ENCODE measurements at regions not wholly inside any gene's neighbourhood (a gene's known extent, or its start where the extent isn't known, plus 50 kb on each side); places are given as distances from the start of the nearest gene placed in this dataset.
A peak's percentile ranks its signal among the peaks of the same experiment; 100 is the strongest.

DNA sequence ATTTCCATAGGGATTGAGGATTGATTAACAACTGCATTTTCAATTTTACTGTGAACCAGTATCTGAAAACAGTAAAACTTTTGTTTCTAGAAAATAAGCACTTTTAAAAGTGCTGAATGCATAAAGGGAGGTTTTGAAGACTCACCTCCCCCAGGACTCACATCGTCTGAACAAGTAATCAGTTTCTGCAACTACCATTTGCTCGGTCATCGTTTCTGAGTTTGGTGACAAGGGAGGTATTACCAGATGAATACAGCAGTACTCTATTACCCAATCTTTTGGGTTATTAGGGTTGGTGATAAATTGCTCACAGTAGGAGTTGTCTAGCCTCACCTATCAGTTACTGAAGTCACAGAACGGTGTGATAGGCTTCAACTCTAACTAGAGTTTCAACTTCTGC, 234.5 kb upstream of the FN1 start:
- TF ChIP-seq CTCF (IDR thresholded peaks at IDR 0.05; ENCODE audit: extremely low read depth, low read depth, low read length), result no peak
- no peak overlapping the region for H3K4me2 ChIP-seq (ENCODE audit: insufficient read depth, low read length)
- H3K36me3 ChIP-seq (ENCODE audit: insufficient read depth, low read length), result no peaks in the 10 kb centered on the region
- no peak for DNase-seq (ENCODE audit: insufficient read length, low spot score, missing footprints)
- H4K20me1 ChIP-seq (ENCODE audit: insufficient read depth, low read length), result no peaks in the 10 kb centered on the region
- H3K4me1 ChIP-seq (ENCODE audit: insufficient read depth, low read length), result peaks cover under 1% of the 10 kb centered on the region
- no peaks in the 10 kb centered on the region for H3K9me3 ChIP-seq (ENCODE audit: low read depth, low read length)
- no peaks in the 10 kb centered on the region for H3K27me3 ChIP-seq (ENCODE audit: insufficient read depth, low read length)
- H2AFZ ChIP-seq (ENCODE audit: low read length), result no peak overlapping the region
- no peak overlapping the region for H3K4me3 ChIP-seq (ENCODE audit: insufficient read depth, low read length)
- no peaks in the 10 kb centered on the region for H3K79me2 ChIP-seq (ENCODE audit: insufficient read depth, low read length)
- no peak overlapping the region for H3K27ac ChIP-seq (ENCODE audit: low read depth, low read length)

DNA sequence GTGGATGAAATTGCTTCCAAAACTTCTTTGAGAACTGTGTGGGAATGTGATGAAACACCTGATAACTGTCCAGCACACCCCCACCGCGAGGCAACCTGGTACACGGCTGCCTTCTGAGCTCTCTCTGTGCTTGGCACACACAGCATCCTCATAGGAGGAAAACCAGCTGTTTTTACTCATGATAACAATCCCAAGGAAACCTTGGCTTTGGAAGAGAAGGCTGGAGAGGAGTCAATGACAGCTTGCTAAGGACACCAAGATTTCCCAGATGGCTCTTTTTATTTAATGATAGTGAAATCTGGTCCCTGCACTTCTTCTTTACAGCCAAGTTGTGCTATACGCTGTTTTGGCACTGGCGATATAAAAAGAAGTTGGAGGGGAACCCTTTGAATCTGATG, 232.5 kb upstream of the FN1 start:
- no peak for DNase-seq (ENCODE audit: insufficient read length, low spot score, missing footprints)

DNA sequence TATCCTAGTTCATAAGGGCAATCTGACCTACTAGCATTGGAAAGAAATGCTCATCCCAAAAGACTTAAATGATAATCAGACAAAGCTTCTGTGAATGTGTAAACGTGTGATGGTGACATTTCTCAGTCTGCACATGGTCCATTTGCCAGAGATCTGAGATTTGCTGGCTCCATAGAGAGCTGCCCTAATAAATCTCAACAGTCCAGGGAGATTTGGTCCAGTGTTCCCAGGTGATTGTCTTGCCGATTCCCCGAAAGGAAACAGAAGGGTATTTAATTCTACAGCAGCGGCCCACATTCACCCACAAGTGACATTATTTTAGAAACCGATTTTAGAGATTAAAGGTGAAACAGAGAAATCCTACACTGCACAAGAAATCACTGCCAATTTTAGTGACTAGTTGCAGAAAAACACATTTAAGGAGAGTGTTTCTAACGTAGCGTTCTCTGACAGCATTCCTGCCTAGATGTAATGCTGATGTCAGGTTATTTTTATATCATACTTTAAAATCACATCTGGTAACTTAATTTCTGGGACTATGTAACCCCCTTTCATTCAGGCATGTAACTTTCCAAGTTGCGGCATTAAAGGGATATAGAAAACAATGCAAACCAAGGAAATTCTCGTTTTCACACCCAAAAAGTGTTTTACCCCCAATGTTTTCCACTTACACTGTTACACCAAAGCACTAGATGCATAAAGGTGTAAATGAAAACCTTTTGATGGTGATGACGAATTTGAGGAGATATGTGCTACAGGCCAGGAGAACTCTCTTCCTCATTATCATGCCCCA, 231.9 kb upstream of the FN1 start:
- no peak overlapping the region for H3K27ac ChIP-seq (ENCODE audit: low read depth, low read length)
- no peaks in the 10 kb centered on the region for H3K9me3 ChIP-seq (ENCODE audit: low read depth, low read length)
- H3K4me2 ChIP-seq (ENCODE audit: insufficient read depth, low read length), result no peak overlapping the region
- no peaks in the 10 kb centered on the region for H3K36me3 ChIP-seq (ENCODE audit: insufficient read depth, low read length)
- H3K4me1 ChIP-seq (ENCODE audit: insufficient read depth, low read length), result peaks cover 19% of the 10 kb centered on the region
- no peaks in the 10 kb centered on the region for H3K79me2 ChIP-seq (ENCODE audit: insufficient read depth, low read length)
- no peaks in the 10 kb centered on the region for H3K27me3 ChIP-seq (ENCODE audit: insufficient read depth, low read length)
- H4K20me1 ChIP-seq (ENCODE audit: insufficient read depth, low read length), result no peaks in the 10 kb centered on the region
- no peak for TF ChIP-seq CTCF (IDR thresholded peaks at IDR 0.05; ENCODE audit: extremely low read depth, low read depth, low read length)
- no peak overlapping the region for H3K4me3 ChIP-seq (ENCODE audit: insufficient read depth, low read length)
- H2AFZ ChIP-seq (ENCODE audit: low read length), result peak overlapping the region; percentile 27
- no peak for DNase-seq (ENCODE audit: insufficient read length, low spot score, missing footprints)

More for the DNA sequence above, 232.5 kb upstream of the FN1 start:
- H2AFZ ChIP-seq (ENCODE audit: low read length), result peak overlapping the region; percentile 30
- no peaks in the 10 kb centered on the region for H3K36me3 ChIP-seq (ENCODE audit: insufficient read depth, low read length)
- H3K4me2 ChIP-seq (ENCODE audit: insufficient read depth, low read length), result no peak overlapping the region
- no peaks in the 10 kb centered on the region for H4K20me1 ChIP-seq (ENCODE audit: insufficient read depth, low read length)
- no peak for TF ChIP-seq CTCF (IDR thresholded peaks at IDR 0.05; ENCODE audit: extremely low read depth, low read depth, low read length)
- H3K27ac ChIP-seq (ENCODE audit: low read depth, low read length), result no peak overlapping the region
- no peaks in the 10 kb centered on the region for H3K27me3 ChIP-seq (ENCODE audit: insufficient read depth, low read length)
- H3K4me1 ChIP-seq (ENCODE audit: insufficient read depth, low read length), result peaks cover 19% of the 10 kb centered on the region
- no peak overlapping the region for H3K4me3 ChIP-seq (ENCODE audit: insufficient read depth, low read length)
- no peaks in the 10 kb centered on the region for H3K9me3 ChIP-seq (ENCODE audit: low read depth, low read length)
- no peaks in the 10 kb centered on the region for H3K79me2 ChIP-seq (ENCODE audit: insufficient read depth, low read length)

- Histone ChIP-seq H3K79me2 (ENCODE audit: insufficient read depth, low read length) (peaks cover under 1% of the 10 kb centered on the region), H4K20me1 (ENCODE audit: insufficient read depth, low read length) (no peaks in the 10 kb centered on the region), H3K4me2 (ENCODE audit: insufficient read depth, low read length) (peak overlapping the region; percentile 9), H3K4me1 (ENCODE audit: insufficient read depth, low read length) (peaks cover 31% of the 10 kb centered on the region), H3K9me3 (ENCODE audit: low read depth, low read length) (no peaks in the 10 kb centered on the region), H2AFZ (ENCODE audit: low read length) (no peak overlapping the region), H3K36me3 (ENCODE audit: insufficient read depth, low read length) (no peaks in the 10 kb centered on the region), H3K27ac (ENCODE audit: low read depth, low read length) (peak overlapping the region; percentile 81), H3K4me3 (ENCODE audit: insufficient read depth, low read length) (no peak overlapping the region), H3K27me3 (ENCODE audit: insufficient read depth, low read length) (no peaks in the 10 kb centered on the region)
- no peak for TF ChIP-seq CTCF (IDR thresholded peaks at IDR 0.05; ENCODE audit: extremely low read depth, low read depth, low read length)
- DNase-seq (ENCODE audit: insufficient read length, low spot score, missing footprints), result peak; percentile 83
Observed at GRCh38 chr2:215664847-215665525, 229.1 kb upstream of the FN1 start.

Data from osteoblast (primary cell).